ENCODE measurements at regions not wholly inside any gene's neighbourhood (a gene's known extent, or its start where the extent isn't known, plus 50 kb on each side); places are given as distances from the start of the nearest gene placed in this dataset.

DNA sequence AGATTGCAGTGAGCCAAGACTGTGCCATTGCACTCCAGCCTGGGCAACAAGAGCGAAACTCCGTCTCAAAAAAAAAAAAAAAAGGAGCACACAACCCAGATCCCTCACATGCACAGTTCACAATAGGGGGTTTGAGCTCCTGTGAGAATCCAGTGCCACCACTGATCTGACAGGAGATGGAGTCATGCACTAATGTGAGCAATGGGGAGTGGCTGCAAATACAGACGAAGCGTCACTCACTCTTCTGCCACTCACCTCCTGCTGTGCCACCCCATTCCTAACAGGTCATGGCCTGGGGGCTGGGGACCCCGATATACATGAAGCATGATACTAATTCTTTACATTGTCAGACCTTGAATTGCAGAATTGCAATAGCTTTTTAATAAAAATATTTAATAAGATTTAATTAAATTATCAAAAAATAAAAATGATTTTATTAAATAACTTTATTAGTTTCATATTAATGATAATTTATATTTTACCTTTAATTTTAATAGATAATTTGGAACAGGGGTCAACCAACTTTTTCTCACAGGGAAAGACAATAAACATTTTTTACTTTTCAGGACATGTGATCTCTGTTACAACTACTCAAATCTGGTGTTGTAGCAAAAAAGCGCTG lies 171.4 kb downstream of the COPRS start:
- Histone ChIP-seq H3K79me2 (ENCODE audit: control insufficient read depth in 1 of 2, insufficient read depth in 2 of 2, low read length in 2 of 2) (no peaks in the 10 kb centered on the region), H2AFZ (ENCODE audit: low read length) (no peak overlapping the region), H3K4me1 (replicated peaks in 1 of 4; ENCODE audit: control insufficient read depth in 3 of 4, insufficient read depth in 4 of 4, low read length in 3 of 4) (peaks cover 0 to 2% (median 1%) of the 10 kb centered on the region in 4 experiments; a peak in 3 of 7 replicates), H3K18ac (ENCODE audit: extremely low read depth, low read length) (no peak overlapping the region), H3K4me2 (ENCODE audit: insufficient read depth in 1 of 2, low read depth in 2 of 2, low read length in 2 of 2) (no peak overlapping the region), H3K27me3 (replicated peaks in 1 of 4; ENCODE audit: control insufficient read depth in 3 of 4, extremely low read depth in 1 of 4, insufficient read depth in 3 of 4, low read length in 3 of 4) (no peaks in the 10 kb centered on the region), H4K8ac (ENCODE audit: extremely low read depth, insufficient read depth, low read length) (no peak overlapping the region), H4K20me1 (replicated peaks in 1 of 2; ENCODE audit: control insufficient read depth in 1 of 2, insufficient read depth in 2 of 2, low read length in 2 of 2) (no peaks in the 10 kb centered on the region), H3K79me1 (ENCODE audit: low read depth, low read length) (no peaks in the 10 kb centered on the region), H4K91ac (replicated peaks; ENCODE audit: insufficient read length, low read length) (no peak overlapping the region), H3K14ac (ENCODE audit: insufficient read length) (no peak overlapping the region), H3K23ac (ENCODE audit: insufficient read length) (no peak overlapping the region), H3K4me3 (ENCODE audit: extremely low read depth in 1 of 4, insufficient read depth in 2 of 4, low read depth in 3 of 4, low read length in 4 of 4) (no peak overlapping the region), H3K23me2 (ENCODE audit: low read depth, low read length) (no peaks in the 10 kb centered on the region), H3K4ac (replicated peaks; ENCODE audit: insufficient read length, low read depth, low read length) (no peak overlapping the region), H2BK12ac (ENCODE audit: low read depth, low read length) (no peak overlapping the region), H3K9ac (replicated peaks in 1 of 4; ENCODE audit: extremely low read depth in 1 of 4, low read depth in 3 of 4, low read length in 3 of 4) (no peak overlapping the region), H4K5ac (ENCODE audit: insufficient read length, low read depth, low read length) (no peak overlapping the region), H2AK5ac (ENCODE audit: low read depth, low read length) (no peak overlapping the region), H2BK120ac (replicated peaks; ENCODE audit: low read depth, low read length) (no peak overlapping the region), H3K27ac (ENCODE audit: low read depth, low read length) (no peak overlapping the region), H3K36me3 (ENCODE audit: control insufficient read depth in 2 of 4, insufficient read depth in 4 of 4, low read length in 3 of 4) (no peaks in the 10 kb centered on the region), H2BK20ac (ENCODE audit: low read length) (no peak overlapping the region), H3K56ac (replicated peaks; ENCODE audit: insufficient read length, low read depth, low read length) (no peak overlapping the region), H2BK15ac (ENCODE audit: low read length) (no peak overlapping the region), H3K9me3 (ENCODE audit: insufficient read depth in 2 of 2, low read depth in 1 of 2, low read length in 1 of 2) (0 out of 4 replicates have a peak, but pooled peaks cover 0 to 2% of the 10 kb centered on the region in 2 experiments), H2BK5ac (ENCODE audit: low read depth, low read length) (no peak overlapping the region)
- no peak for DNase-seq (ENCODE audit: low read depth in 1 of 2, low spot score in 2 of 2)
- ChIA-PET CTCF (ENCODE audit: partially characterized antibody) (interaction anchor here (0.6 kb wide), 1 partner anchor 250 kb away, joined by 4 read pairs; no protein-coding TSS in a partner anchor), POLR2A (ENCODE audit: partially characterized antibody) (interaction anchor here (1.8 kb wide), 1 partner anchor 10 kb away, joined by 4 read pairs; no protein-coding TSS in a partner anchor)
- FAIRE-seq = no peak
- 79% methylated on average over 4 of the region's 6 CpGs; no CpG with 5 or more reads in 1 of the 2 experiments for WGBS, 2 experiments (ENCODE audit: extremely low coverage in 1 of 2, insufficient coverage in 1 of 2, insufficient read length in 1 of 2, insufficient replicate concordance in 2 of 2, low coverage in 1 of 2, low lambda C conversion rate in 2 of 2, missing lambda C conversion rate in 1 of 2)
- no peak for TF ChIP-seq POLR2AphosphoS5 (IDR thresholded peaks at IDR 0.05; ENCODE audit: low read depth, low read length)
- no peak for TF ChIP-seq TAF1 (IDR thresholded peaks at IDR 0.05; ENCODE audit: low read depth, low read length)
- TF ChIP-seq EGR1 (IDR thresholded peaks at IDR 0.05; ENCODE audit: borderline replicate concordance, low read depth, low read length) = no peak
- TF ChIP-seq RNF2 (IDR thresholded peaks at IDR 0.05; ENCODE audit: borderline replicate concordance, low read depth, low read length, missing control alignments, poor library complexity, severe bottlenecking) = no peak
- TF ChIP-seq TBP (IDR thresholded peaks at IDR 0.05; ENCODE audit: low read depth, low read length) = no peak
- no peak for TF ChIP-seq EP300 (IDR thresholded peaks at IDR 0.05; ENCODE audit: borderline replicate concordance in 1 of 2, low read depth in 2 of 2, low read length in 2 of 2)
- TF ChIP-seq RFX5 (IDR thresholded peaks at IDR 0.05; ENCODE audit: borderline replicate concordance, low read depth, low read length) = no peak
- TF ChIP-seq, protein P1, sequence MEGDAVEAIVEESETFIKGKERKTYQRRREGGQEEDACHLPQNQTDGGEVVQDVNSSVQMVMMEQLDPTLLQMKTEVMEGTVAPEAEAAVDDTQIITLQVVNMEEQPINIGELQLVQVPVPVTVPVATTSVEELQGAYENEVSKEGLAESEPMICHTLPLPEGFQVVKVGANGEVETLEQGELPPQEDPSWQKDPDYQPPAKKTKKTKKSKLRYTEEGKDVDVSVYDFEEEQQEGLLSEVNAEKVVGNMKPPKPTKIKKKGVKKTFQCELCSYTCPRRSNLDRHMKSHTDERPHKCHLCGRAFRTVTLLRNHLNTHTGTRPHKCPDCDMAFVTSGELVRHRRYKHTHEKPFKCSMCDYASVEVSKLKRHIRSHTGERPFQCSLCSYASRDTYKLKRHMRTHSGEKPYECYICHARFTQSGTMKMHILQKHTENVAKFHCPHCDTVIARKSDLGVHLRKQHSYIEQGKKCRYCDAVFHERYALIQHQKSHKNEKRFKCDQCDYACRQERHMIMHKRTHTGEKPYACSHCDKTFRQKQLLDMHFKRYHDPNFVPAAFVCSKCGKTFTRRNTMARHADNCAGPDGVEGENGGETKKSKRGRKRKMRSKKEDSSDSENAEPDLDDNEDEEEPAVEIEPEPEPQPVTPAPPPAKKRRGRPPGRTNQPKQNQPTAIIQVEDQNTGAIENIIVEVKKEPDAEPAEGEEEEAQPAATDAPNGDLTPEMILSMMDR (IDR thresholded peaks at IDR 0.05; ENCODE audit: control extremely low read depth in 1 of 3, insufficient read depth in 1 of 3, low read depth in 1 of 3, low read length in 3 of 3) = no peak
- no peak for TF ChIP-seq SP4 (IDR thresholded peaks at IDR 0.05; ENCODE audit: low read length)
- TF ChIP-seq ASH2L (IDR thresholded peaks at IDR 0.05; ENCODE audit: low read length) = no peak
- no peak for TF ChIP-seq SRF (IDR thresholded peaks at IDR 0.05; ENCODE audit: low read depth, low read length)

All from H1 (cell line).